ENCODE measurements at regions not wholly inside any gene's neighbourhood (a gene's known extent, or its start where the extent isn't known, plus 50 kb on each side); places are given as distances from the start of the nearest gene placed in this dataset.
A peak's percentile ranks its signal among the peaks of the same experiment; 100 is the strongest.

GRCh38 chr9:106798016-106798799 lies 64.8 kb upstream of the ZNF462 start:
- TF ChIP-seq CTCF (conservative IDR thresholded peaks at IDR 0.05; ENCODE audit: low read depth, low read length): no peak
- DNase-seq (ENCODE audit: low read depth): peak; percentile 19
- H3K4me3 ChIP-seq (ENCODE audit: low read length): no peak overlapping the region

- H3K4me3 ChIP-seq (ENCODE audit: low read length): no peak overlapping the region
- no peak for TF ChIP-seq CTCF (conservative IDR thresholded peaks at IDR 0.05; ENCODE audit: low read depth, low read length)
- peak; percentile 71 for DNase-seq (ENCODE audit: low read depth)
These were observed 63.8 kb upstream of the ZNF462 start for GRCh38 chr9:106799152-106799551.

- H3K4me3 ChIP-seq (ENCODE audit: low read length): no peak overlapping the region
- no peak for DNase-seq (ENCODE audit: low read depth)
- no peak for TF ChIP-seq CTCF (conservative IDR thresholded peaks at IDR 0.05; ENCODE audit: low read depth, low read length)
These were observed 62.2 kb upstream of the ZNF462 start for GRCh38 chr9:106800701-106801270.

GRCh38 chr9:106801816-106802215 lies 61.1 kb upstream of the ZNF462 start:
- no peak for TF ChIP-seq CTCF (conservative IDR thresholded peaks at IDR 0.05; ENCODE audit: low read depth, low read length)
- DNase-seq (ENCODE audit: low read depth): no peak

More at GRCh38 chr9:106801816-106802215, 61.1 kb upstream of the ZNF462 start:
- no peak overlapping the region for H3K4me3 ChIP-seq (ENCODE audit: low read length)
